Erythroblast (primary cell): ENCODE measurements at regions not wholly inside any gene's neighbourhood (a gene's known extent, or its start where the extent isn't known, plus 50 kb on each side); places are given as distances from the start of the nearest gene placed in this dataset.

Experiments used
- GATA1 ChIP-seq: IDR thresholded peaks from 2 replicates; pipeline ENCODE4 v1.6.1; 2011; ENCODE audit warnings: low read depth, mild to moderate bottlenecking, control low read depth, low read length, moderate library complexity
- POLR2A ChIP-seq: IDR thresholded peaks from 2 replicates; pipeline ENCODE4 v1.6.1; 2011; ENCODE audit warnings: mild to moderate bottlenecking, low read length

- TF ChIP-seq POLR2A (no peak), GATA1 (no peak)
Measured at GRCh38 chr1:198440842-198441241, 99.6 kb downstream of the ATP6V1G3 start.
